NCI-H446 treated with DMSO at 0.1 percent for 48 hours (cell line): ENCODE measurements at regions not wholly inside any gene's neighbourhood (a gene's known extent, or its start where the extent isn't known, plus 50 kb on each side); places are given as distances from the start of the nearest gene placed in this dataset.
"Not testable (repeated sequence)": the region's sequence is repeated elsewhere in the genome, so short reads cannot be mapped to it uniquely, and the experiment has no call there.

Experiments
- DNase-seq: peaks from one replicate; lab custom pipeline; 2025; lab: John Stamatoyannopoulos, UW

GRCh38 chr18:78813936-78814710 is 165.5 kb upstream of the SALL3 start:
- DNase-seq, result no peak

GRCh38 chr18:78814766-78815165 is 164.9 kb upstream of the SALL3 start:
- DNase-seq, result no peak

GRCh38 chr18:78816114-78816513 is 163.5 kb upstream of the SALL3 start:
- no peak for DNase-seq

- no peak for DNase-seq
Observed at GRCh38 chr18:78816916-78817315, 162.7 kb upstream of the SALL3 start.

GRCh38 chr18:78818495-78818894 is 161.1 kb upstream of the SALL3 start:
- DNase-seq, result no peak

GRCh38 chr18:78818961-78819360 is 160.7 kb upstream of the SALL3 start:
- DNase-seq, result no peak

GRCh38 chr18:78820161-78820834 is 159.3 kb upstream of the SALL3 start:
- no peak for DNase-seq

- DNase-seq, result no peak
Observed at GRCh38 chr18:78821396-78821795, 158.2 kb upstream of the SALL3 start.

GRCh38 chr18:78822171-78822948 is 157.3 kb upstream of the SALL3 start:
- no peak for DNase-seq

- DNase-seq, result no peak
Observed at GRCh38 chr18:78822949-78823285, 156.7 kb upstream of the SALL3 start.

GRCh38 chr18:78825168-78825567 is 154.4 kb upstream of the SALL3 start:
- DNase-seq, result no peak

GRCh38 chr18:78826631-78827030 is 153.0 kb upstream of the SALL3 start:
- DNase-seq, result no peak

GRCh38 chr18:78827141-78827540 is 152.5 kb upstream of the SALL3 start:
- DNase-seq, result no peak

- DNase-seq, result no peak
Observed at GRCh38 chr18:78828131-78828530, 151.5 kb upstream of the SALL3 start.

GRCh38 chr18:78829026-78829425 is 150.6 kb upstream of the SALL3 start:
- DNase-seq, result not testable (repeated sequence)

GRCh38 chr18:78830161-78830560 is 149.5 kb upstream of the SALL3 start:
- no peak for DNase-seq

- DNase-seq, result no peak
Observed at GRCh38 chr18:78830826-78831225, 148.8 kb upstream of the SALL3 start.

- DNase-seq, result no peak
Observed at GRCh38 chr18:78831603-78832002, 148.0 kb upstream of the SALL3 start.

- no peak for DNase-seq
Observed at GRCh38 chr18:78833833-78834232, 145.8 kb upstream of the SALL3 start.

- DNase-seq, result no peak
Observed at GRCh38 chr18:78836838-78837237, 142.8 kb upstream of the SALL3 start.

GRCh38 chr18:78837754-78838153 is 141.9 kb upstream of the SALL3 start:
- DNase-seq, result no peak

- DNase-seq, result no peak
Observed at GRCh38 chr18:78838183-78838582, 141.4 kb upstream of the SALL3 start.

GRCh38 chr18:78849046-78849445 is 130.6 kb upstream of the SALL3 start:
- DNase-seq, result no peak
